Loucy (cell line): ENCODE measurements at regions not wholly inside any gene's neighbourhood (a gene's known extent, or its start where the extent isn't known, plus 50 kb on each side); places are given as distances from the start of the nearest gene placed in this dataset.

Experiments
- EZH2phosphoT487 ChIP-seq: fragments of 200-600 bp; IDR thresholded peaks from 2 replicates; pipeline ENCODE4 v1.6.1; 2018; ENCODE audit warnings: antibody characterized with exemption, mild to moderate bottlenecking, moderate library complexity, borderline replicate concordance
- TF ChIP-seq, protein P1 (sequence below): fragments of 200-600 bp; sonication (generic); conservative IDR thresholded peaks from 2 replicates; pipeline ENCODE4 v1.5.1; 2014; ENCODE audit warnings: mild to moderate bottlenecking, antibody characterized with exemption, low read length

DNA sequence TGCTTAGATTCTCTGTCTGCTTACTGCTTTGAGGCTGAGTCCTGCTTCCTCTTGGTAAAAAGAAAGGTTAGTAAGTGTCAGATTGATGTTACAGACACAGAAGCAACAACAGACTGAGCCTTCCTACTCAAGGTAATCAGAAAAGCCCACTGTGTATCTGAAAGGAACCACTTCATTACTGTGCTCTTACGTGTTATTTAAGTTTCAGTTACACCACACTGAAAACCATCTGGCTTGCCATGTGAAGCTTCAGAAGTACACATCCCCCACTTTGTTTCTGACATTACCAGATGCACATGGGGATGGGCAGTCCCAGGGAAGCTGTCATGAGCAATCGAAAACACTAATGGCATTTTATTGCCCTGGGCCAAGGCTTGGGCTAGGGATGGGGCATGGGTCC, 1290.1 kb downstream of the AACS start:
- TF ChIP-seq, protein P1, sequence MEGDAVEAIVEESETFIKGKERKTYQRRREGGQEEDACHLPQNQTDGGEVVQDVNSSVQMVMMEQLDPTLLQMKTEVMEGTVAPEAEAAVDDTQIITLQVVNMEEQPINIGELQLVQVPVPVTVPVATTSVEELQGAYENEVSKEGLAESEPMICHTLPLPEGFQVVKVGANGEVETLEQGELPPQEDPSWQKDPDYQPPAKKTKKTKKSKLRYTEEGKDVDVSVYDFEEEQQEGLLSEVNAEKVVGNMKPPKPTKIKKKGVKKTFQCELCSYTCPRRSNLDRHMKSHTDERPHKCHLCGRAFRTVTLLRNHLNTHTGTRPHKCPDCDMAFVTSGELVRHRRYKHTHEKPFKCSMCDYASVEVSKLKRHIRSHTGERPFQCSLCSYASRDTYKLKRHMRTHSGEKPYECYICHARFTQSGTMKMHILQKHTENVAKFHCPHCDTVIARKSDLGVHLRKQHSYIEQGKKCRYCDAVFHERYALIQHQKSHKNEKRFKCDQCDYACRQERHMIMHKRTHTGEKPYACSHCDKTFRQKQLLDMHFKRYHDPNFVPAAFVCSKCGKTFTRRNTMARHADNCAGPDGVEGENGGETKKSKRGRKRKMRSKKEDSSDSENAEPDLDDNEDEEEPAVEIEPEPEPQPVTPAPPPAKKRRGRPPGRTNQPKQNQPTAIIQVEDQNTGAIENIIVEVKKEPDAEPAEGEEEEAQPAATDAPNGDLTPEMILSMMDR: no peak
- TF ChIP-seq EZH2phosphoT487: no peak
